IPS-NIHi7 (cell line): ENCODE measurements at regions not wholly inside any gene's neighbourhood (a gene's known extent, or its start where the extent isn't known, plus 50 kb on each side); places are given as distances from the start of the nearest gene placed in this dataset.

Experiments
- DNase-seq: peaks from one replicate; pipeline ENCODE4 v3.0.0; 2012; ENCODE audit warnings: mixed read lengths; ENCODE audit errors: extremely low spot score

DNA sequence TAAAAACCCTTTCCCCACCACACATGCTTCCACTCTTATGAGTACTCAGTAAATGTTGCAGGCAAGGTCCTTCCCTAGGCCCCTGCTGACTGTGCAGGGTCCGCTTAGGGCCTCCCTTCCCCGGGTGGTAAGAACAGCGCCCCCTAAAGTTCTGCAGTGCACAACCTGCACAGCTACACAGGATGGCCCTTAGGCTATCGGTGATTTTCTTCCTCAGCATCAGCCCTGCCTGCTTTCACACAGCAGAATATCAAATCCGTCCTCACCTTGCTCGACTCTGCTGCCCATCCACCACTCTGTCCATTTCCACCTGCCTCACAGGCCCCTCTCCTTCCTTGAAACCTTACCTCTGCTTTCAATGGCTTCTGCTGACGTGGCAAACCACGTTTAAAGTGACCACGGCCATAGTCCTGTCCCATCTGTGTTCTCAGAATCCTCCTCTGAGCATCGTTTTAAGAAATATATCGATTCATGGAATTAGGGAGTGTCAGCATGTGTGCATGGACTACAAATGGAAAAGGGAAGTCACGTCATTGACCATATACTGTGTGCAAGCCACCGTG is 51.4 kb upstream of the TMEM132E start:
- DNase-seq = peak; percentile 71

DNA sequence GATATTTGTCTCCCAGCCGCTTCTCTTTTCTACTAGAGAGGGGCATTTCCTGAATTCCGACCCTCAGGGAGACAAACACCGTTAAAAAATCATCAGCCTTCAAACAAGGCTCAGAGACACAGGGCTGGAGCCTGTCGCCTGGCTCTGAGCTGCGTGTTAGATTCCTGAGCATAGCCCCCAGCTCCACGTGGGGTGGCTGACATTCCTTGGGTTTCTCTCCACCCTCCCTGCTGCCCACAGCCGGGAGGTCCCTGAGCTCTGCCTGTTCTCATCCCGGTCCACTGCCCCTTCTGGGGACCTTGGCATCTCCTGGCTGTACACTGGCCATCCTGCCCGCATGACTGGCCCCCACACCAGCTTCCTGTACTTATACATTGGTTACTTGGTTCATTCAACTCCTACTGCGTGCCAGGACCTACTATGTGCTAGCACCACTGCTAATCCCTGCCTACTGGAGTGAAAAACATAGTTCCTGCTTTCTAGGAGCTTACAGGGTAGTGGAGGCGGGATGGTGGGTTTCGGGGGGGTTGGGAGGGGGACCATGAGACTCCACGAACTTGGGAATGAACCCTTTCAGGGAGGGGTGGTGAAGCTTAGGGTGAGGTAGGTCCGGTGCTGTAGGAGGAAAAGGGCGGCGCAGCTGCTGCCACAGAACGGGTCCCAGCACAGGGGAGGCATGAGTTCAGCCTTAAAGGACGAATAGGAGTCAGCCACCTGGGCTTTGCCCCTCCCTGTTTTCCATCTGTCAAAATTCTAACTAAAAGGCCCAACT is 52.1 kb upstream of the TMEM132E start:
- no peak for DNase-seq

DNA sequence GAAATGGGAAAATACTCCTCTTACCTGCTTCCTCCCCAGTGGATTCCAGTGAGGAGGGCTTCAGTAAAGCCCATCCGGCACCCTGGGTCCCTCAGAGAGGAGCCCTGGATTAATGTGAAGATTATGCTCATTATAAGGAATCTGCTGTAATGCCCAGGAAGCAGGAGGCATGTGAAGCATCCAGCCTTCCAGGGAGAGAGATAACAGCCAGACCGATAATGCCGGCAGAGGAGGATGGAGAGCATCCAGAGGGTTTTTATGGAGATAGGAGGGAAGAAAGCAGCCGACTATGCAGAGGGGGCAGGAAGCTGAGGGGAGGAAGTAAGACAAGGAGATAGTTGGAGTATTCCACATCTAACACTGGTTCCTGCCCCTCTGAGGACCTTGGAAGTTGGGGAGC is 53.7 kb upstream of the TMEM132E start:
- no peak for DNase-seq

DNA sequence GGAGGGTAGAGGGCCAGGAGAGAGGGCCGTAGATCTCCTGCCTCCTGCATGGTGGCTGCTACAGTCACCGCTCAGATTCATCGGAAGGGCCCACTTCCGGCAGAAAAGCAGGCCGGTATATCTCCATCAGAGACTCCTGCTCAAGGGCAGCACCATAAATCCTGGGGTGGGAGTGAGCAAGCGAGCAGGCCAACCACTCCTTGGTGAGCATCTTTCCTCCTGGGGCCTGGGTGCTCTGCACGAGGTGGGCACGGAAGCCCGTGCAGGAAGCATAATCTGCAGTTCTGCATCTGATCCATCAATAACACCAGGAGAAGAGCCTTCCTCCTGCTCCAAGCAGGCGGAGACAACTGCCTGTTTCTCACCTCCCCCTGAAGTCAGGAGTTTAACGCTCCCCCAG is 57.4 kb upstream of the TMEM132E start:
- no peak for DNase-seq

DNA sequence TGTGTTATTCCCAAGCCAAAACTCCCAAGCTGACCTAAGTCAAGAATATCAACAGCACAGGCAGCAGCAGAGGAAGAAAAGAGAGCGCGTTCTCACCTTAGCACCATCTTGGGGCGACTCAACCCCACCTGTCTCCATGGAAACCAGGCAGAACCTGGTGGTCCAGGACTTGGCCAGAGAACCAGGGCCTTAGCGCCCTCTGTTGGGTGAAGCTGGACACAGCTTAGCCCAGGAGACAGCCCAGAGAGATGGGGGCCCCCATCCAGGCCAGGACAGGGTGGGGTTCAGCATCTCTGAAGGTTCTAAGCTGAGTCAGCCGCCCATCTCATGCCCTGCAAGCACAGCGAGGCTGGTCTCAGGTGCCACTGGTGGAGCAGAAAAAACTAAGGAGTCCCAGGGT is 60.1 kb upstream of the TMEM132E start:
- DNase-seq = peak; percentile 88

DNA sequence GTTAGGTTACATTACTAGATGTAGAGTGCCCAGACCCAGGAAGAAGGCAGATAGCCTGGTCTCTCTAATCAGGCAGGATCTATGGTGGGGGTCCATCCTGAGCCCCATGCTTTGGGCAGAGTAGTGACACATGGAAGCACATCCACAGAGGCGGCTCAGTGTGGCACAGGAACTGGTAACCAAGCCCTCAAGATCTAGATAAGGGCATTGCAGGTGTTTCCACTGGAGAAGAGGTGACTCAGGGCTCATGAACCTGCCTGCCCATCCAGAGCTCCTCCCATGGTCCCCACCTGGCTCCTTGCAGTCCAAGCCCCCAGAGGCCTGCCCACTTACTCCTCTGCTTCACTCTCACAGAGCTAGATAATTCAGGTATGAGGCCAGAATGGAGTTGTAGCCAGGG is 62.0 kb upstream of the TMEM132E start:
- DNase-seq = no peak

DNA sequence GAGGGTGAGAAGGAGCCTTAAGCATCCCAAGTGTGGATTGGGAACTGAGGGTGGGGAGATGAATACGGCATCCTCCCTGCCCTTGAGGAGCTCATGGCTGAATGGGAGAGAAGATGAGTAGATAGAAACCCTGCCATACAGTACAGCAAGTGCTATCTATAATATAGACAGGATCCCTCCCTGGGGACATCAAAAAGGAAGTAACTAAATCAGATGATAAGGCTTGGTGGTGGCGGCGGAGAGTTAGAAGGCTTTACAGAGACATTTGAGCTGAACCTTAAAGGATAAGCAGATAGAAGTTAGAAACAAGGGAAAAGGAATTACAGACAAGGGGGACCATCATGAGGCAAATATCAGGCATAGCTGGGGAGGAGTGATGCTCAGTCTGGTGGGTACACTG is 67.5 kb upstream of the TMEM132E start:
- DNase-seq = no peak

DNA sequence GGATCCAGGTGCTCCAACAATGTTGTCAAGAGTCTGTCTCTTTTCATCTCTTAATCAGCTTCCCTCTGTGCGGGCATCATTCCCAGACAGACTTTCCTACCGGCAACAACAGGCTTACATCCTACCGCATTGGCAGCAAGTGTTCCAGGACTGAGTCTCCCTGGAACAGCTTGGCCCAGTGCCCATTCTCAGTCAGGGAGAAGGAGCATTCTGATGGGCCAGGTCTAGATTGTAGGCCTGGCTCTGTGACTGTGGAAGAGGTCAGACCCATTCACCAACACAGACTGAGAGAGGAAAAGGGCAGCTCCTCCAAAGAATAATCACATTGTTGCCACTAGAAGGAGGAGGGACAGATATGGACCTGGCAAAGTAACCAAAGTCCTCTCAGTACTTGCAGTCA is 68.1 kb upstream of the TMEM132E start:
- DNase-seq = no peak

DNA sequence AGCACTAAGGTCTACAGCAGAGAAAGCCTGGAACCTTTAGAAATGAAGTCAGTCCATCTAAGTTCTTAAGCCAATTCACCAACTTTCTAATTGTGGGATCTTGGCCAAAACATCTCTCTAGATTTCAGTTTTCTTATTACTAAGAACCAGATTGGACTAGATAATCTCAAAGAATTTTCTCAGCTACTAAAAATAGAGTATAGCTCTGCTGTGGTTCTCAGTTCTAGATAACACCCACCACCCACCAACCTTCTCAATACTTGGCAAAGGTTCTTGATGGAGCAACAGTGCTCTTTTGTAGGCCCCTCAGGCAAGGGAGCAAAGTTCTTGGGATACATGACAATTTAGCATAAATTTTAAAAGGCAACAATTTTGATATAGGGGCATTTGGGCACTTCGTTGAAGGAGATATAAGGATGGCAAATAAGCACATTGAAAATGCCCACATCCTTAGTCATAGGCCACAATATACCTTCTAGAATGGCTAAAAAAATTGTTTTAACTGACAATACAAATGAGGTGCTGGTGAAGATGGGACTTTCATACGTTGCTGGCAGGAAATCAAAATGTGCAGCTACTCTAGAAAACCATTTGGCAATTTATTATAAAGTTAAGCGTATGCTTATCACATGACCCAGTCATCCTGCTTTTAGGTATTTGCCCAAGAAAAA is 74.4 kb upstream of the TMEM132E start:
- no peak for DNase-seq

DNA sequence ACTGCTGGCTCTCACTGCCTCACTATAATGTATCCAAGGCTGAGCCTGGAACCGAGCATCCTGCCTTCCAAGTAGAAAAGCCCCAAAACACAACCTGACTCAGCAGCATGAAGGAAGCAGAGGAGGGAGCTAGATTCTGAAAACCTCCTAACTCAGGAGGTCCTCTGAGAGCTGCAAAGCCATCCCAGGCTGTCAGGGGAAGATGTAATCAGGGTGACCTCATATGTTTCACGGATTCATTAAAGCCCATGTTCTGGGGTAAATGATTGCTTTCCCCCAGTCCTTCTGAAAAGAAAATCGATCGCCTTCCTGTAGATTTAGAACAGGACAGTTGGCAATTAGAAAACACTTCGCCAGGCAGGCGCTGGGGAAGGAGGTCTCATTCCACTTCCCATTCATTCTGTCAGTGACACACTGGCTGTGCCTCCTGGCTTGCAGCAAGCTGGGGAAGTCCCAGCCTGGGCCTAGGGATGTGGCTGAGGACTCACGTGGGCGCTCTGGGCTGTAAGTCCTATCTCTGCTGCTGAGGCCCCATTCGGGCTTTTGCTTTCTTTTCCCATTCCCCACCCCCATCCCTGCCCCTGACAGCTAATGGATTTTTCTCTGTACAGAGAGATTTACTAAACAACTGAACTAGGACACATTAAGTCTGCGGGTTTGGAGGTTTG is 75.7 kb upstream of the TMEM132E start:
- no peak for DNase-seq

DNA sequence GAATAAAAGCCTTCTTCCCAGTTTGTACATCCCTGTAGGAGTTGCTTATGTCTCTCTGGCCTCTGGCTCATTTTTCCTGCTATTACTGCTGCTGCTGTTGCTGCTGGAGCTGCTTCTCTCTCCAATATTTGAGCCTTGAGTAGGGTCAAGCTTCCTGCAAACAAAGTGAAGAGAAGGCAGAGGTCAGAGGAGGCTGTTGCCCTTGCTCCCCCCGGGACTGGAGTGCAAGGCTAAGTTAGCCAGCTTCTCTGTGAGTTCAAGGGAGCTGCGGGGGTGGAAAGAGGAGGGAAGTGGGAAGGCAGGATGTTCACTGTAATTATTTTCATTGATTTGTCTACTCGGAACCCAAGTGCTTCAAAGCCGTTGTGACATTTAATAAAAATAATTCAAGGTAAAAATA is 77.0 kb upstream of the TMEM132E start:
- no peak for DNase-seq

DNA sequence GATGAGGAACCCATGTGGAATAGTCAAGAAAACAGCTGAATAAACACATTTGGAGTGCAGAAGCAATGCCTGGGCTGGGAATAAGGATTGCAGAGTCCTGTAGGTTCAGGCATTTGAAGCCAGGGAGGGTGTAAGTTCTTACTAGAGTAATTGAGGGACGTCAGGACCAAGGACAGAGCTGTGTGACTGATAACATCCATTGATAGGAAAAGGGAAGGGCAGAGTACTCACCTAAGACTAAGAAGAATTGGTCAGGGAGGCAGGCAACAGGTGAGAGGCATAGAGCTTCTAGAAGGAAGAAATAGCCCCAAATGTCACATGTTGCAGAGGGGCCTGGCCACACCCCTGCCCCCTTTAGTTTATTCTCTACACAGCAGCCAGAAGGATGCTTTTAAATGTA is 79.8 kb upstream of the TMEM132E start:
- peak; percentile 84 for DNase-seq

DNA sequence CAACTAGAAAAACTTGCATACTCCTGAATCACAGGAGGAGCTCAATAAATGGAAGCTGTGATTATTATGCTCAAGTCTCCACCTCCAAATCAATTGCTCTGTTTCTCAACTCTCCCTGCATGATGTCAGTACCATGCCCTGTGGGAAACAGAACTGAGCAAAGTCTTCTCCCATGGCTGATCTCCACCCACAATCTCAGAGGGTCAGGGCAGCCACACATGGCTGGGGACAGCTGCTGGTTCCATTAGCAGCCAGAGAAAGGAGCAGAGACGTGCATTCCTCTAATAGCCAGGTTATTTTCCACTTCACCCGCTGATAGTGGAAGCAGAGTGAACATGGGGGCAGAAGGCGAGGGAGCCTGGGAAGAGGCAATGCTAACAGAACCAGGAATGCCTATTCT is 85.5 kb upstream of the TMEM132E start:
- no peak for DNase-seq

DNA sequence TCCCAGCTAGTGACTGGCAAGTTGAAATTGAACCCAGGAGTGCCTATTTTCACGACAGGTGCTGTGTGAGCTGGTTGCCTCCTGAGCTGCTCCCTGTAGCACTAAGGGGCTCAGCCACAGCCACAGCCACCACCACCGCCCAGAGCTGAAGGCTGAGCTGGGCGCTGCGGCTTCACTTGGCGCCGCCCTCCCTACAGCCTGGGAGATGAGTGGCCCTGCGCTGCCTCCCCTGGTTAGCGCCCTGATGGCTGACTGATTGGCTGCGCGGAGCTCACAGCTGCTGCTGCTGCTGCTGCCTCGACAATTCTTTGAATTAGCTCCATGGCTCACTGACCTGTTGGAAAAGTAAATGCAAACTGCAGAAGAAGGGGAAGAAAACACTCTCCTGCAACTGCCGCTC is 91.8 kb upstream of the TMEM132E start:
- peak; percentile 43 for DNase-seq

DNA sequence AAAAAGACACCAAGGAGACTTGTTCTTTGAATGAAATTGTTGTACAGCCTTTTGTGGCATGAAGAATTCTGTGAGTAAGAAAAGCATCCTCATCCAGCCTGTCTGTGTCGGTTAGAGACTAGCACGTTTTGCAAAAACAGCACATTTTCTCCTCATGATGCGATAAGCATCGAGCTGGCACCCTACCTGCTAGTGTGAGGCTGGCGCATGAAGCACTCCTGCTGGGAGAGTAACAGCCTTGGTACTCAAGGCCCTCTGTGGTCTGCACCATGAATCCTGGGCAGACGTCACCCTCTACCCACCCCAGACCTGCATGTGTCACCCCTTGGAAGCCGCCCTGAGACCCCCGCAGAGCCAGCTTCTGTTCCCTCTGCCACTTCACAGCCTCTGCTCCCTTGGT is 92.6 kb upstream of the TMEM132E start:
- DNase-seq = no peak

DNA sequence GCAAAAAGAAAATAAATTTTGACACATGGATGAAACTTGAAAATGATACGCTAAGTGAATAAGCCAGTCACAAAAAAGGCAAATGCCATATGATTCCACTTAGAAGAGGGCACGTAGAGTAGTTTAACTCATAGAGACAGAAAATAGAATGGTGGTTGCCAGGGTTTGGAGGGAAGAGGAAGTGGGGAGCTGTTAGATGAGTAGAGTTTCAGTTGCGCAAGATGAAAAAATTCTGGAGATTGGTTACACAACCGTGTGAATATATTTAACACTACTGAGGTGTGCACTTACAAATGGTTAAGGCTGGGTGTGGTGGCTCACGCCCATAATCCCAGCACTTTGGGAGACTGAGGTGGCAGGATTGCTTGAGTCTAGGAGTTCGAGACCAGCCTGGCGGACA is 93.4 kb upstream of the TMEM132E start:
- DNase-seq = no peak

DNA sequence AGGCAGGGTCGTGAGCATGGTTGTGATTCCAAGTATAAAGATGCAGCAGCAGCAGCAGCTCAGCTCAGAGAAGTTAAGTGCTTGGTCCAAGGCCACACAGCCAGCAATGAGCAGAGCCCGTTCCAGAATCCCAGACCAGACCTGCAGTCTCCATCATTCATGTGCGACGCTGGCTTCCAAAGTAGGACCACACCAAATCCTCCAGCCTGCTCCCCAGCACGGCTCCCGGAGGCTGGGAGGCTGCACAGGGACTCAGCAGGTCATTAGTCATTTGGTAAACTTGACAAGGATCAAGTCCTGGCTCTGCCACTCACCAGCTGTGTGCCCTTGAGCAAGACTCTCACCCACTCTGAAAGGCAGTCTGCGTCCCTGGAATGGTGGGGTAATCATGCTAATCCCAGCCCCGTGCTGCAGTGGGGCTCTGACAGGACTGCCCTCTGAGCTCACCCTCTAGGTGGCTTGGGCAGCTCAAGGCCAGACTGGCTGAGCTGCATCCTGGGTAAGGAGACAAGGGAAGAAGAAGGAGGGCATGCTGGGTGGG is 95.1 kb upstream of the TMEM132E start:
- DNase-seq = no peak

DNA sequence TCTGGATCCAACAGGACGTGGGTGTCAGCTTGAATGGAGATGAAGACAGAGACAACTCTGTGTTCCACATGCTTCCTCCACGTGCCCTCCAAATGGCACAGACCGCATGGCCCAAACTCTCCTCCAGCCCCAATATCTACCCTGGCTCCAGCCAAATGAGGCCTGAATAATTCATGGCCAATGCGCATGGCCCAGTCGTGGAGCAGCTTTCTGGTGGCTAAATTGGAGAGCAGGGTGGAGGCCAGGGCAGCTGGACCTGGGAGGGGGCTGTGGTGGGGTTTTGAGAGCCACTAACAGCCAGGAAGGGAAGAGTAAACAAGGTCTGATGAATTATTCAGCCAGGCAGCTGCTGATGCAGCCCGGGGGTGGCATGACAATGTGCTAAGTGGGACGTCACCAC is 96.7 kb upstream of the TMEM132E start:
- no peak for DNase-seq

DNA sequence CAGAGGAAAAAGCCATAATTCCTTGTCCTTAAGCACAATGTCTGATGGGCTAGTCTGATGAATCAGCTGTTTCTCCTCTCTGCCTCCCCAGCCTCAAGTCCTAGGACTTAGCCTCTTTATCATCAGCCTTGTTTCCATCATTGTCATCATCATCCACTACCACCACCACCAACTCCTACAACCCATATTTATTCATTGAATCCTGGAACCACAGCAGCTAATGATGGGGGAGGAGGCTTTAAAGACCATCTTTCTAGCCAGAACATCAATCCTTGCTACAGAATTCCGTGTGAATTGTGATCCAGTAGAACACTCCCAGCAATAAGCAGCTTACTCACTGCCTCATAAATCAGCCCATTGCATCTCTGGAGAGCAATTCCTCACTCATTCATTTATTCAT is 97.6 kb upstream of the TMEM132E start:
- no peak for DNase-seq

DNA sequence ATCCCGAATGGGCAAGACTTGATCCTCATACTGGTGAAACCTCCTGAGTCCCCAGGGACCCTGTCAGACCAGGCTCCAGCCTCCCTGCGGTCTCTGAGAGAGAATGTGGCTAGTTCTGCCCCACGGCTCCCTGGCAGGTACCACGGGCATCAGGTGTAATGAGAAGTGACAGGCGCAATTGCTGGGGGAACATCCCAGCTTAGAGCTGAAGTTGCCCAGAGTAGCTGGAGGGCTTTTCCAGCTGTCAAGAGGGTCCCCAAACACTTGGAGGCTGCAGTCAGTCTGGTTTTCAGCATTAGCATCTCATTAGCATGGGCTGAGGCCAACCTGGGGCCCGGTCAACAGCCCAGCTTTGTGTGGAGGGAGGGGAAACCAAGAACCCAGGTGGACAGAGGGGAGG is 100.0 kb upstream of the TMEM132E start:
- no peak for DNase-seq

DNA sequence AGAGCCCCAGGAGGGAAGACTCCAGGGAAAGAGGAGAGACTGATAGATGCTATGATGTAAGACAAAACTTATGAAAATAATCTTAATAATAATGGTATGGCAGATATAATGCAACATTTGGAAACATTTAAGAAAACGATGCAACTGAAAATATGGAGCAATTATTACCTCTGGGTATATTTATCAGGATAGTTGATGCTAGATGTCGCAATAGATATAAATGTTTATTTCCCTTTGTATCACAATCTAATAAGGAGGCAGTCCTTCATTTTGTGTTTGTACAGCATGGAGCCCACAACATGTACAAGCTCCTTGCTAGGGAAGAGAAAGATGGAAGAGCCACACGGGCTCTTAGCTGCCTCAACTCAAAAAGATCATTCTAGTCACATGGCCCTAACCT is 101.1 kb upstream of the TMEM132E start:
- no peak for DNase-seq

DNA sequence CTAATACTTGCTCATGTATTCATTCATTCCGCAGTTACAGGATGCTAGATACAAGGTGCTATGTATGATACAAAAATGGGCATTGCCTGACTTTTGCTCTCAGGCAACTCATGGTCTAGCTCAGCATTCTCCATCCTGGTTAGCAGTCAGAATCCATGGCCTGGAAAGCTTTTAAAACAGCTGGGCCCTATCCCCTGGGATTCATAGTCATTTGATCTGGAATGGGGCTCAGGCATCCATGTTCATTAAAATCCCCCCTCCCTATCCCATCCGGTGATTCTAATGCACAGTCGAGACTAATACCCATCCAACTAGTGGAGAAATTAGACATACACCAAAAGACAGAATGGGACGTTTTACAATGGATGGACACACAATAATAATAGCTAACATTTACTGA is 104.1 kb upstream of the TMEM132E start:
- DNase-seq = no peak

DNA sequence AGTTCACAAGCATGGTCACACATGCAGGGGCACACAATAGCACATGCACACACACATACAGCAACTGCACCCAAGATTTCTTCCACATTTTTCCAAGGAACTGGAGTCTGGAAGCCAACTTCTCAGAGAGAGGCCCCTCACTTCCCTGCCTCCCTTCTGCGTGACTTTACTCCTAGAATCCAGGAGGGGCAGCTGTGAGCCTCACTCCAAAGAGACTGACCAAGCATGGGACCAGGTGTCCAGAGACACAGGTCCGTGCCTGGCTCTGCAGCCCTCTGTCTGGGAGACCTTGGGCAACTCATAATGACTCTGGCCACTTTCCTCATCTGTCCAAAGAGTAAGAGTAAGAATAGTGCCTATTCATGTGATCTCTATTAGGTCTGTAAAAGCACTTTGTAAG is 104.7 kb upstream of the TMEM132E start:
- peak; percentile 53 for DNase-seq
